HuH-7.5 (cell line): ENCODE measurements at regions not wholly inside any gene's neighbourhood (a gene's known extent, or its start where the extent isn't known, plus 50 kb on each side); places are given as distances from the start of the nearest gene placed in this dataset.
A peak's percentile ranks its signal among the peaks of the same experiment; 100 is the strongest.

Source experiments
- DNase-seq: peaks from one replicate; pipeline ENCODE4 v3.0.0; 2011; ENCODE audit warnings: low spot score

DNA sequence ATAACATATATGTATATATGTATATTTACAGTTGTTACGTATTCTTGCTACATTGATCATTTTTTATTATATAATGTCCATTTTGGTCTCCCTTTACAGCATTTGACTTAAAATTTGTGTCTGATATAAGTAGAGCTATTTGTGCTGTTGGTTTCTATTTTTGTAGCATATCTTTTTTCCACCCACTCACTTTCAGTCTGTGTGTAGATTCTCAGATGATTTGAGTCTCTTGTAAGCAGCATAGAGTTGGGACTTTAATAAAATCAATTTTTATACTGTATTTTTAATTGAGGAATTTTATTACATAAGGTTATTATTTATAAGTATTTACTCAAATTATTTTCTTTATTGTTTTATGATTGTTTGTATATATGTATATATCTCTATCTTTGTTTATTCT, 1293.7 kb downstream of the TMEM121 start:
- no peak for DNase-seq

DNA sequence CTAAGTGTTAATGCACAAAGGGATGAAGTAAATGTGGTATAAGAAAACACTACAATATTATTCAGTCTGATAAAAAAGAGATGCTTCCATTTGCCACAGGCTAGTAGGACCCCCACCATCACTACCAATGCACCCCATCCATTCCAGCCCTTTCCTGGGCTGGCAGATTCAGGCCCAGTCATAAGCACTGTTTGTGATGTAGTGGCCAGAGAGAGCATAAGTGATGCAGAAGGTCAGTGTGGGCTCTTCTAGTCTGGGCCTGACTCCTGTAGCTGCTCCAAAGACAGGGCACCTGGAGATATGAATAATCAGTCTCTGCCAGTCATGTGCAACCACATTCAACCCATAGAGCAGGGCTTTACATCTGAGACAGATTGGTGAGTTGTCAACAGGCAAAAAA, 1294.7 kb downstream of the TMEM121 start:
- DNase-seq, result no peak

DNA sequence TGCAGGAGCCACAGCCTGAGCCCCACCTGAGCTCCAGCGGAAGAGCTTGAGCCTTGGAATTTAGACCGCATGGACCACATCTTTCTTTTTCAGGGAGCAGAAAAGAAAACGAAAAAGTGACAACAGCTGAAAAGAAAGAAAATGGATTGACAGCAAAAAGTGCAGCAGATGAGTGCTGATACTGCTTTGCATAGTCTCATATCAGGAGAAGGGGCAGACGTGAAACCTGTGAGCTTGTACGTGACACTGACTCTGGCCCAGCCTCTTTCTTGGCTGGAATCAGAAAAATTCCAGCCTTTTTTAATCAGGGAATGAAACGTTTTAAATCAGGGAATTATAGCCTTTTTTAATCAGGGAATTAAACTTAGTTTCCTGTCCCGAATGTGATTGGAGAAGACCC, 1296.5 kb downstream of the TMEM121 start:
- no peak for DNase-seq

DNA sequence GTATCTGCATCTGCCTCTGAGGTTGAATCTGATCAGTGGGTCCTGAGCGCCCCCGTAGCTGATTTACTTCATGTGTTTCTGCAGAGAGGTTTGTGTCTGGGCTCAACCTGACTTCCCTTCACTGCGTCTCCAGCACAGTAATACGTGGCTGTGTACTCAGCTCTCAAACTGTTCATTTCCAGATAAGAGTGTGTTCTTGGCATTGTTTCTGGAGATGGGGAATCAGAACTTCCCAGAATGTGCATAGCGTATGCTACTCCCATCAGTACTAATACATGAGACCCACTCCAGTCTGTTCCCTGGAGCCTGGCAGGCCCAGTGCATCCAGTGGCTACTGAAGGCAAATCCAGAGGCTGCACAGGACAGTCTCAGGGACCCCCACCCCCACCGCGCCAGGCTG, 1297.2 kb downstream of the TMEM121 start:
- DNase-seq, result no peak

DNA sequence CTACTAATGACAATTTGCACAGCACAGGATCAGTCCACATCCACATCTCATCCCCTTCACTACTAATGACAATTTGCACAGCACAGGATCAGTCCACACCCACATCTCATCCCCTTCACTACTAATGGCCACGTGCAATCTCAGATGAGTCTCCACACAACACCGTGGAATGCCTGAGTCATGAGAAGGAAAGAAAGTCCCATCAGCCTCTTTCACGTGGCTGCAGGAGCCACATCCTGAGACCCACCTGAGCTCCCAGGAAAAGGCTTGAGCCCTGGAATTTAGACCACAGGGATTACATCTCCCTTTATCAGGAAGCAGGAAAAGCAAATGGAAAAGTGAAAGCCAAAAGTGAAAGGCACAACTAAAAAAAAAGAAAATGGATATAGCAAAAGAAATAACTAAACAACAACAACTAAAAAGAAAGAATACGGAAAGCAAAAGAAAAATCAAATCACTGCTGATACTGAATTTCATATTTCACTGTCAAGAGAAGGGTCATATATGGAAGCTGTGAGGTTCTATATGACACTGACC, 1300.5 kb downstream of the TMEM121 start:
- no peak for DNase-seq

DNA sequence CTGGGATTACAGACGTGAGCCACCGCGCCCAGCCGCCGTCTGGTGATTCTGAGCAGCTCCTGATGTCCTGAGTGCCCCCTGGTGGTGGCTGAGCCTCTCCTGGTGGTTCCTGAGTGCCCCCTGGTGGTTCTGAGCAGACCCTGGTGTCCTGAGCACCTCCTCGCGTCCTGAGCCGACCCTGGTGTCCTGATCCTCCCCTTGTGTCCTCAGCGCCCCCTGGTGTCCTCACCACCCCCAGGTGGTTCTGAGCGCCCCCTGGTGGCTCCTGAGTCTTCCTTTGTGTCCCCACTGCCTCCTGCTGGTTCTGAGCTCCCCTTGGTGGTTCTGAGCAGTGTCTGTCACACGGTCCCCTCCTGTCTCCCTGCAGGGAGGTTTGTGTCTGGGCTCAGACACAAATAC, 1304.9 kb downstream of the TMEM121 start:
- DNase-seq, result no peak

DNA sequence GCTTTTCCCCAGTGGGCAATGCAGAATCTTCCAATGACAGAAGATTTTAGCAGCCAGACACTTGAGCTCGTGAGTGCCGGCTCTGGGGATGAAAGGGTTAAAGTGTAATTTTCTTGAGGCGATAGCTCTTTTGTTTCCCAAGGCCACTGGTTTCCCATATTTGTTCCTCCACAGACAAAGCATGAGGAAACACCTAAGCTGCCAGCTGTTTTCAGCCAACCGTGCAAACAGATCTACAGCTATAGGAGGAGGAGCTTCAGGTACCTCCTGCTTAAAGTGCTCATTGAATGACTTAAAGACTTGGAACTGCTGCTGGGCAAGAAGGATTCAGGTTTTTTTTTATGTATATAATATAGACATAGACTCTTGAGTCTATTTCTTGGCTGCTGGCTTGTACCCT, 1311.5 kb downstream of the TMEM121 start:
- DNase-seq, result no peak

DNA sequence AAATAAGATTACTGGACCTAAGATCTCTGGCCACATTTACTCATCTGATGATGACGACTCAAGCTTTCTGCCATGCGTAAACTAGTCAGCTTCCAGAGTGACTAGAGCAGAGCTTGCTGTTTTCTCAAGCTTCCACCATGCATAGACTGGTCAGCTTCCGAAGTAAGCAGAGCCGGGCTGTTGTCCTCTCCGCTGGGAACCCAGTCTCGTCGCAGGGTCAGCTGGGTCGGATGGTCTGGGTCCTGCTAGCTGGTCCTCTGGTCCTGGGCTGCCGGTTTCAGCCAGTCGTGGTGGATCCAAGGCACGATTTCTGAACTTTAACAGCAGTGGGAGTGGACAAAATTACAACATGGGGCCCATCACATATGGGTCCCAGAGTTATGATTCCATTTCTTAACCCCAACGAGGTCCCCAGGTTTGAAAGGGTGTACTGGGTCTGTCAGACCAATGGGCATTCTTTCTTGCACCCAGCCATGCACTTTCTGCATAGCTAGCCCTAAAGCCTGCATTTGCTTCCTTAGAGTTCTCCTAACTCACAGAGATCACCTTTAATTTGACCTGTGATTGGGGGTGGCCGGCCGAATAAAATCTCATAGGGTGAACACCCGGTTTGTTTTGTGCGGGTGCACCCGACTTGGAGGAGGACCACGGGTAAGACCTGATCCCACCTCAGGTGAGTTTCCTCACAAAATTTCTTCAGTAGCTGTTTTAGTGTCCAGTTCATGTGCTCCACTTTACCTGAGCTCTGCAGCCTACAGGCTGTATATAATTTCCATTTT, 1312.8 kb downstream of the TMEM121 start:
- no peak for DNase-seq

DNA sequence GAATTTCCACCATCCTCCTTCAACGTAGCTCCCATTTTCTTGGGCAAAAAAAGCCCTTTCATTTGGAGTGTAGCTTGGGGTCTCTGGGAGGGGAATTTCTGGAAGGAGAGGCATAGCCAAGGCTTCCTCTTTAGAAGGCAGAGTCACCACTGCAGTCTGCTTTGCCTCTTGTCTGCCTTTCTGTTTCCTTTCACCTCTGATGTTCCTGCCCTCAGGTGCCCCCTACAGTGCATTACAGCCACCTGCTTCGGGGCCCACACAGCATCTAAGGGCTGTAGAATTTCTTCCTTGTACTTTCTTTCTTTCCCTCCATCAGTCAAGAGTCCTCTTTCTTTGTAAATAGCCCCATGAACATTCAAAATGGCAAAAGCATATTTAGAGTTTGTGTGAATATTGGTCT, 1313.9 kb downstream of the TMEM121 start:
- no peak for DNase-seq

DNA sequence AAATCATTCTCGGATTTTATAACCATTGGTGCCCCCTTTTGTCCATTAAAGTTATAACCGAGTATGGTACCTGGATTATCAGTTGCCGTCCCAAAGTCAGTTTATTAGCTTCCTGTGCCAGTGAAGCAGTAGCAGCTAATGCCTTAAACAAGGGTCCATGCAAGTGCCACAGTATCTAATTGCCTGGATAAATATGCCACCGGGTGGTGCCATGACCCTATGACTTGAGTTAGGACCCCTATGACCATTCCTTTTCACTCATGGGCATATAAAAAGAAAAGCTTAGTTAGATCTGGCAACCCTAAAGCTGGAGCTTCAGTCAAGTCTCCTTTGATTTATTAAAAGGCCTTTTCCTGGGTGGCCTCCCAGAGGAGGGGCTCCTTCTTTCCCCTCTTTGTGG, 1314.6 kb downstream of the TMEM121 start:
- DNase-seq, result no peak

DNA sequence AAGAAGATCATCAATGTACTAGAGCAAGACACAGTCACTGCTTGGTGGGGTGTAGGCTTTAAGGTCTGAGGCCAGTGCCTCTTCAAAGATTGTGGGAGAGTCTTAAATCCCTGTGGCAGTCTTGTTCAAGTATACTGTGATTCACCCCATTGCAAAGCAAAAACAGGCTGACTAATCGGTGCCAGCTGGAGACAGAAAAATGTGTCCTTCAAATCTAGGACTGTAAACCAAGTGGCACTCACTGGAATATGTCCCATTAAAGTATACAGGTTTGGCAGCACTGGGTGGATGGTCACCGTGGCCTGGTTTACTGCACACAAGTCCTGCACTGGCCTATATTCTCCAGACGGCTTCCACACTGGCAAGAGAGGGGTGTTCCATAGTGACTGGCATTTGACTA, 1315.3 kb downstream of the TMEM121 start:
- no peak for DNase-seq

DNA sequence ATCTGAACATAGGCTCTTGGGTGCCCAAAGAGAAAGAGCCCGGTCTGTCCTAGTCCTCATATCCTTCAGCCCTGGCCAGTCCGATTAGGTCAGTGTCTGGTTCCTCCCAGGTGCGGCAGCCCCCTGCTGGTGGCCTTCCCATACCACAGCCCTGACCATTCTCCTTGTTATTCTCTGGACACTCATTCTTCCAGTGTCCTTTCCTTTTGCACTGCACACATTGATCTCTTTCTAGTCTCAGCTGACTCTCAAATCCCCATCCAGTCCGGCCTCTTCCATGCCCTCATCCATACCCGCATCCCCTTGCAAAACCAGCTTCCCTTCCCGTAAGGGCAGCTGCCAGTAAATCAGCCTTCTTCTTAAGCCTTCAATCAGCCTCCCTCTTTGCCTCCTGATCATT, 1316.3 kb downstream of the TMEM121 start:
- peak; percentile 37 for DNase-seq

DNA sequence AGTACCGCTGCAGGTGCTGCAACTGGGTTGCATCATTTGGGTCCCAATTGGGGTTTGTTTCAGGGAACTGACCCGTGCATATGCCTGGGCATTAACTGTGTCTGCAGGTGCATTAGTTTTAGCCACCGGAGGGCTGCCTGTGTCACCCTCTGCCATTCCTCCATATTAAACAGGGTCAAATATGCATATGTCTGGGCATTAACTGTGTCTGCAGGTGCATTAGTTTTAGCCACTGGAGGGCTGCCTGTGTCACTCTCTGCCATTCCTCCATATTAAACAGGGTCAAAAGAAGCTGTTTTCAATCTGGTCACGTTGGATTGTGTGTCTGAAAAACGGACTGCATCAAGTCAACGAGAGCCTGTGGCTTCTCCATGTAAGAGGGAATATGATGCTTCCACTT, 1317.0 kb downstream of the TMEM121 start:
- no peak for DNase-seq

DNA sequence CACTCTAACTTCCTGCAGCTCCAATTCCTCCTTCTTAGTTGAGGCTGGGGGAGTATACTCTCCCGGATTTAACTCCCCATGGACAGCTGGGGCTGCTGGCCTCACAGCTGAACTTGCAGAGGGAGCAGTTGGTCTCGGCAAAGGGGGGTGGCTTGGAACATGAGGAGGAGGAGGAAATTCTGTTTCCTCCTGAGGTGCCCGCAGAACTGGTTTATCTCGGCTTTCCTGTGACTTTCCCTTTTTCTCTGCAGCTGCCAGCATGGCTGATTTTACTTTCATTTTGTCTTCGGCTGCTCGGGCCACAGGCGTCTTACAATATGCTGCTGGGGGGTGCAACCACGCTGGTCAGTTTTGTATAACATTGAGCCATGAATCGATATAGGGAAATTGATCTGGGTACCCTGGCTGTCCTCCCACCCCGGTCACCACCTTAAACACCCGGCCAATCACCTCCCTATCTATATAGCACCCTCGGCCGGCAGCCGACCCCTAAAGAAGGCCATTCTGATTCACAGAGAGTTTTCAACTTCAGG, 1317.6 kb downstream of the TMEM121 start:
- no peak for DNase-seq

DNA sequence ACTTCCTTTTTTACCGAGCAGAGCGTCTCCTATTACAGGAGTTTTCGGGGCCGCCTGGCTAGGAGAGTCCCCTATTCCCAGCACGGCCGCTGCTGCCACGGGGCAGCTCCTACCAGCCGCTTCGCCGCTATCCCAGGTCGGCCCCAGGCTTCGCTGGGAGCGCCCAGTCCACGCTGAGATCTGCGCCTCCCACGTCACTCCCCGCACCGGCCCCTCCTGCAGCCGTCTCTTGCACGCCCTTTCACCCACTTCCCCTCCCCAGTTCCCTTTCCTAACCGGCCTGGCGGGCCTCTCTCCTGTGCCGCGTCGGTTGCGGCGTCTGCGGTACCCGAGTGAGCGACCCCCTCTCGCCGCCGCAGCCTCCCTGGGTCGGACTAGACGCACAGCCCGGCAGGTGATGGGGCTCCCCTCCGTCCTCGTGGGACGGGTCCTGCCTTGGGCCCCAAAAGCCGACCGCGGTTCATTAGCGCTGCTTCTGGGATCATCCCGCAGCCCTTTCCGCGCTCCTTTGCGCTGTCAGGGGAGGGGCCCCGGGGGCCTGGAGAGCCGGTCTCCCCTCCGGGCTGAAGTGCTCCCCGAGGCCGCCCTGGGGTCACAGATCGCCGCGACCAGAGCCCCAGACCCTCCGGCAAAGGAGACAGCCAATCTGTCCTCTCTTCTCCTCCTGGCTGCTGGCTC, 1318.4 kb downstream of the TMEM121 start:
- DNase-seq, result no peak

DNA sequence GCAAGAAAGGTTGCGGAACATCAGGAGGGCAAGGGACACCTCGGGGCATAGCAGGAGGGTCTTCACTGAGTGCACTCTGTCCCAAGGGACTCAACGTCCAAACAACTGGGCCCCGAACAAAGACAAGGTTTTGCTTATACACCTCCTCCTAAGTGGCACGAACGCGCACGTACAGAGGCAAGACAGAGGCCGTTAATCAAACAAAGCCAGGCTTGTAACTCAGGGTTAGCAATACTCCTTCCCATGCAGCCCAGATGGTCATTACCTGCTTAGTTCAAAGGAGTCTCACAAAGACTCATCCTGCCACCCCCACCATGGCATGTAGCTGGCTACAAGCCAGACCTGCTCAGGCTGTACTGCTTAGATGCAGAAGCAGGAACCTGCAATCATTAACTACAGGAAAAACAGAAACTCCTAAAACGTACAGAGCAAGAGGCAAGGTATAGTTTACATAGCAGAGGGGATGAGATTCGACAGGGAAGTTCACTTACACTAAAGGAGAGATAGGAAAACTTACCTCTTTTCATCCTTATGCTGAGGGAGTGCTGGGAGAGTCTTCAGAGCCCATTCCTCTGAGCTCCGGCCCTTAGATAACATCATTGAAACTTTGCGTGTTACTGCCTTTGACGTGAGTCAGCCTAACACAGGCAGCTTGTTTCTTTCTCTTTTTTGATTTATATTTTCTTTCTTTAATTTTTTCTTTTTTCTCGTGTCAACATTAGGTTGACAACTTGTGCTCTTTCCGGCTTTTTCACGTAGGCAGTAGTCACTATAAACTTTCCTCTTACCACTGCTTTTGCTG, 1319.1 kb downstream of the TMEM121 start:
- peak; percentile 42 for DNase-seq

DNA sequence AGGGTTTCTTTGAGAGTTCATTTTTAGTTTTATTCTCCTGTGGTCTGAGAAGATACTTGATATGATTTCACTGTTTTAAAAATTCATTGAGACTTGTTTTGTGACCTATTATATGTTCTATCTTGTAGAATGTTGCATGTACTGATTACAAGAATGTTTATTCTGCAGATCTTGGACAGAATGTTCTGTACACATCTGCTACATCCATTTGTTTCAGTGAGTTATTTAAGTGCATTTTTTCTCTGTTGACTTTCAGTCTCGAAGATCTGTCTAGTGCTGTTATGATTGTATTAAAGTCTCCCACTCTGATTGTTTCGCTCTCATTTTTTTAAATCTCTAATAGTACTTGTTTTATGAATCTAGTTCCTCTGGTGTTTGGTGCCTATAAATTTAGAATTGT, 1319.8 kb downstream of the TMEM121 start:
- DNase-seq, result no peak

DNA sequence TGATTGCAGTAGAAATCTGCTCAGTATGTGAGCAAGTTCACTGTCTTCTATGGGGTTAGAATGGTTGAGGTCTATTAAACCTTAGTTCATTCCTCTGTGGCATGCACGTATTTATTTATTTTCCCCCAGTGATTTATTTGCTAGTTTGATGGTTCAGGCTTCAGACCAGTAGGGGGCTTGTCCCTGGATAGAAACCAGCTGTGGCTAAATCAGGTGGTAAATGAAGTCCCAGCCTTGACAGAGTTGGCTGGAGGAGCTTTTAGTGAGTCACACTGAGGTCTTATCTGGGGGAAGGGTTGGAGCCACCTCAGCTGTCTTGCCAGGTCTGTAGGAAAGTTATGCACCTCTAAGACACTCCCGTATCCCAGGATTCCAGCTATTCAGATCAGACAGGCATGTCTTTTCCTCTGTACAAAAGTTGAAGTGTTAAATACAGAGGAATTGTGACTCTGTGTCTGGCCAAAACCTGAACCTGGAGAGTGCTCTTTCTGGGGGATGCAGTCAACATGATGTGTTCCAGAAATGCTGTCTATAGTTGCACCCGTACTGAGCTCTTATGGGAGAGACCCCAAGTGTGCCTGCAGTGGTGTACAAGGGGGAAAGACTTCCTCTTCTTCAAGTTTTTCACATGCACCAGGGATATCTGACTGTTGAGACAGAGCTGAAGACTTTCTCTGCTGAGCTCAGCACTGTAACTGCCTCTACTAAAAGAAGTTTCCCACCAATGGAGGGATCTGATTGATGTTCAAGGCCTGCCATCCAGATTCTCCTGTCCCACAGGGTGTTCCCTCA, 1322.1 kb downstream of the TMEM121 start:
- DNase-seq, result no peak

DNA sequence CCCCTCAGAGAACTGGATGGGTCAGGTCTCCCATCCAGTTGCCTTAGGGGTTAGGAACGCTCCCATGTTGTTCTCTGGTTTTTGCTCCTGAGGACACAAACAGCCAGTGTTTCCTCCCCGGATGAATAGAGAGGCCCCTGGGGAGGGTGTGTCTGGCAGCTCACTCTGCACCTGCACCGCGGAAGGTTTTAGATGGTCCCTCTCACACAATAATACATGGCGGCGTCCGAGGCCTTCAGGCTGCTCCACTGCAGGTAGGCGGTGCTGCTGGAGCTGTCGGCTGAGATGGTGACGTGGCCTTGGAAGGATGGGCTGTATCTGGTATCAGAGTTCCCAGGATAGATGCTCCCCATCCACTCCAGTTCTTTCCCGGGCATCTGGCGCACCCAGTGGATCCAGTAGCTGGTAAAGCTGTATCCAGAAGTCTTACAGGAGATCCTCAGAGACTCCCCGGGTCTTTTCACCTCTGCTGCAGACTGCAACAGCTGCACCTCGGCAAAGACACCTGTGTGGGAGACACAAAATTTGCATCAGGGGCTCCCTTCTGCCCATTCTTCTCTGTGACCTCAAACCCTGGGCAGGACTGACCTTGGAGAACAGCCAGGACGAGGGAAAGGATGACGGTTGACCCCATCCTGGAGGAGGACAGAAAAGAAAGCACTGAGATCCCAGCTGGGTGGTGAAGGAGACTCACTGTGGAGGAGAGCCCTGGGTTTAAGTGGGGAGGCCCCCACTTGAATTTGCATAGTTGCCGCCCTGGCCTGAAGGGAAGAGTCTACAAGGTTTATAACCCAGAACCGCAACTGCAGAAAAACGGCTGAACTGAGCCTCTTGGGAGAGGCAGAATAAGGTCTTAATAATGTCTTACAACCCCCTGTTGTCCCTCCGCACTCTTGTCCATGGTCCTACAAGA, 1324.8 kb downstream of the TMEM121 start:
- DNase-seq, result no peak

DNA sequence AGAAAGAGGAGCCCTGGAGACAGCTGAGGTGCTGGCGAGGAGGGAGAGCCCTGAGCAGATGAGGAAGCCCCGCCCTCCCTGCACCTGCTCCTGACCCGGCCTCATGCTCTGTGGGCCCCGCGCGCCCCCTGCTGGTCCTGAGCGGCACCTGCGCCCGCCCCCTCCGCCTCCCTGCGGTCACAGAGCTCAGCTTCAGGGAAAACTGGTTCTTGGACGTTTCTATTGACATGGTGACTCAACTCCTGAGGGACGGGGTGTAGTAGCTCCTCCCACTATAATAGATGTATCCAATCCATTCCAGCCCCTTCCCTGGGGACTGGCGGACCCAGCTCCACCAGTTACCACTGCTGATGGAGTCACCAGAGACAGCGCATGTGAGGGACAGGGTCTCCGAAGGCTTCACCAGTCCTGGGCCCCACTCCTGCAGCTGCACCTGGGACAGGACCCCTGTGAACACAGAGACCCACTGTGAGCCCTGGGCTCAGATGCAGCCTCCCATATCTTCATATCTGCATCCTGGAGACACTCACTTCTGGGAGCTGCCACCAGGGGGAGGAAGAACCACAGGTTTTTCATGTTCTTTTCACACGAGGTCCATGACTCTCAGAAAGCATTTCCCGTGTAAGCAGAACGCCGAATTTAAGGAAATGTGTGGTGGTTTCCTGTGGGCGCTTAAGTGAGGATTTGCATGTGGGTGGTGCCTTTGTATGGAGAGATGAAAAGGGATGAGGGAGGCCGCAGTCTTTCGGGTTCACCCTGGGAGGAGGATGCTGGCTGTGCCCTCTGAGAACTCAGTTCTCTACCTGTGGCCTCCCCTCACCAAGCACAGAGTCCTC, 1346.4 kb downstream of the TMEM121 start:
- DNase-seq, result no peak
